ENCODE measurements at regions not wholly inside any gene's neighbourhood (a gene's known extent, or its start where the extent isn't known, plus 50 kb on each side); places are given as distances from the start of the nearest gene placed in this dataset.
"Not testable (repeated sequence)": the region's sequence is repeated elsewhere in the genome, so short reads cannot be mapped to it uniquely, and the experiment has no call there.

GRCh38 chr17:74135391-74136167 lies 67.9 kb upstream of the RPL38 start:
- H3K27ac ChIP-seq, result no peak overlapping the region

GRCh38 chr17:74137416-74137815 lies 66.1 kb upstream of the RPL38 start:
- no peak for DNase-seq (ENCODE audit: low read depth, low spot score)

More at GRCh38 chr17:74135391-74136167, 67.9 kb upstream of the RPL38 start:
- no peak for DNase-seq (ENCODE audit: low read depth, low spot score)

GRCh38 chr17:74139120-74139519 lies 64.4 kb upstream of the RPL38 start:
- no peak overlapping the region for H3K27ac ChIP-seq
- DNase-seq (ENCODE audit: low read depth, low spot score), result no peak

More at GRCh38 chr17:74137416-74137815, 66.1 kb upstream of the RPL38 start:
- no peak overlapping the region for H3K27ac ChIP-seq

- no peak for DNase-seq (ENCODE audit: low read depth, low spot score)
- no peak overlapping the region for H3K27ac ChIP-seq
These were observed 63.2 kb upstream of the RPL38 start for GRCh38 chr17:74140282-74140681.

GRCh38 chr17:74141612-74142011 lies 61.9 kb upstream of the RPL38 start:
- no peak for DNase-seq (ENCODE audit: low read depth, low spot score)
- no peak overlapping the region for H3K27ac ChIP-seq

- not testable (repeated sequence) for DNase-seq (ENCODE audit: low read depth, low spot score); H3K27ac ChIP-seq
These were observed 60.2 kb upstream of the RPL38 start for GRCh38 chr17:74143318-74143717.

GRCh38 chr17:74145756-74146155 lies 57.7 kb upstream of the RPL38 start:
- no peak for DNase-seq (ENCODE audit: low read depth, low spot score)
- no peak overlapping the region for H3K27ac ChIP-seq

GRCh38 chr17:74146196-74146595 lies 57.3 kb upstream of the RPL38 start:
- no peak overlapping the region for H3K27ac ChIP-seq
- DNase-seq (ENCODE audit: low read depth, low spot score), result no peak

GRCh38 chr17:74147056-74147835 lies 56.2 kb upstream of the RPL38 start:
- DNase-seq (ENCODE audit: low read depth, low spot score), result no peak
- no peak overlapping the region for H3K27ac ChIP-seq

GRCh38 chr17:74147966-74148365 lies 55.5 kb upstream of the RPL38 start:
- DNase-seq (ENCODE audit: low read depth, low spot score), result no peak
- no peak overlapping the region for H3K27ac ChIP-seq

- H3K27ac ChIP-seq, result no peak overlapping the region
- no peak for DNase-seq (ENCODE audit: low read depth, low spot score)
These were observed 55.0 kb upstream of the RPL38 start for GRCh38 chr17:74148446-74148845.

- DNase-seq (ENCODE audit: low read depth, low spot score), result no peak
- H3K27ac ChIP-seq, result no peak overlapping the region
These were observed 54.4 kb upstream of the RPL38 start for GRCh38 chr17:74148901-74149596.

- H3K27ac ChIP-seq, result no peak overlapping the region
- DNase-seq (ENCODE audit: low read depth, low spot score), result no peak
These were observed 53.7 kb upstream of the RPL38 start for GRCh38 chr17:74149597-74150427.

GRCh38 chr17:74150428-74151025 lies 53.0 kb upstream of the RPL38 start:
- DNase-seq (ENCODE audit: low read depth, low spot score), result no peak
- no peak overlapping the region for H3K27ac ChIP-seq

GRCh38 chr17:74151551-74152315 lies 51.7 kb upstream of the RPL38 start:
- no peak overlapping the region for H3K27ac ChIP-seq
- DNase-seq (ENCODE audit: low read depth, low spot score), result no peak

GRCh38 chr17:74152591-74153455 lies 50.7 kb upstream of the RPL38 start:
- DNase-seq (ENCODE audit: low read depth, low spot score), result no peak

GRCh38 chr17:74153456-74153810 lies 50.0 kb upstream of the RPL38 start:
- no peak for DNase-seq (ENCODE audit: low read depth, low spot score)
- no peak overlapping the region for H3K27ac ChIP-seq

More at GRCh38 chr17:74152591-74153455, 50.7 kb upstream of the RPL38 start:
- H3K27ac ChIP-seq, result no peak overlapping the region

All from epithelial cell of prostate (primary cell).